22Rv1 (cell line): ENCODE measurements at regions not wholly inside any gene's neighbourhood (a gene's known extent, or its start where the extent isn't known, plus 50 kb on each side); places are given as distances from the start of the nearest gene placed in this dataset.

Experiments used
- ZFX ChIP-seq: fragments of 450-650 bp; IDR thresholded peaks from 2 replicates; pipeline ENCODE4 v1.6.1; 2017; ENCODE audit warnings: antibody characterized with exemption, borderline replicate concordance
- TF ChIP-seq, protein P1 (sequence below): fragments of 450-650 bp; IDR thresholded peaks from 2 replicates; pipeline ENCODE4 v1.5.1; 2017; ENCODE audit warnings: mild to moderate bottlenecking

DNA sequence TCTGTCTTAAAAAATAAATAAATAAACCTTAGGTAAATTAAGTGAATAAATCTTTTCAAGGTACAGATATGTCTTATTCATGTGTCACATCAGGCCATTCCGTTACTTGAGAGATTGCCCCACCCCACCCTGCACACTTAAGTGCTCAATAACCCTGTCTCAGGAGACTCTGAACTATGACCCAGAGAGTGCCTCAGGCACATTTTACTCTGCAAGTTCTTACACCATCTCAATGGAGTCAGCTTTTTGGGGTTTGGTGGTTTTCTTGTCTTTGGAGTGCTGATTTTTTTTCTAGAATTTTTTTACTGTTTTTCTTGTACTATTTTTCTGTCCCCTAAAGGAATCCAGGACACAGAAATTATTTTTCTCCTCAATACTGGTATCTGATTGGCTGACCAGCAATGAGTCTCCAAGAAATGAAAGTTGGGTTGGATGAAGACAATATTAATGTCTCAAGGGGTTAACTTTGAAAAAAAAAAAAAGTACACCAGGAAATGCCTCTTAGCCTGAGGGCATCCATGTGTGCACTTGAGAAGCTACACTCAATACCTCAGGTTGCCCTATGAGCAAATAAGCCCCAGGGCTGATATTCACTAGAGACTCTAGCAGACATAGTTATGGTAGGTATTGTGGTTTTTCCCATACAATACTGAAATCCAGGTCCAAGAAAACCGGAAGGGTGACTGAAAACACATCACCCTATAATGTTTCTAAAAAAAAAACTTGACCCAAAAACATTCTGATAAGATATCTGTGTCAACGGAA lies 114.6 kb upstream of the ZNF91 start:
- TF ChIP-seq, protein P1, sequence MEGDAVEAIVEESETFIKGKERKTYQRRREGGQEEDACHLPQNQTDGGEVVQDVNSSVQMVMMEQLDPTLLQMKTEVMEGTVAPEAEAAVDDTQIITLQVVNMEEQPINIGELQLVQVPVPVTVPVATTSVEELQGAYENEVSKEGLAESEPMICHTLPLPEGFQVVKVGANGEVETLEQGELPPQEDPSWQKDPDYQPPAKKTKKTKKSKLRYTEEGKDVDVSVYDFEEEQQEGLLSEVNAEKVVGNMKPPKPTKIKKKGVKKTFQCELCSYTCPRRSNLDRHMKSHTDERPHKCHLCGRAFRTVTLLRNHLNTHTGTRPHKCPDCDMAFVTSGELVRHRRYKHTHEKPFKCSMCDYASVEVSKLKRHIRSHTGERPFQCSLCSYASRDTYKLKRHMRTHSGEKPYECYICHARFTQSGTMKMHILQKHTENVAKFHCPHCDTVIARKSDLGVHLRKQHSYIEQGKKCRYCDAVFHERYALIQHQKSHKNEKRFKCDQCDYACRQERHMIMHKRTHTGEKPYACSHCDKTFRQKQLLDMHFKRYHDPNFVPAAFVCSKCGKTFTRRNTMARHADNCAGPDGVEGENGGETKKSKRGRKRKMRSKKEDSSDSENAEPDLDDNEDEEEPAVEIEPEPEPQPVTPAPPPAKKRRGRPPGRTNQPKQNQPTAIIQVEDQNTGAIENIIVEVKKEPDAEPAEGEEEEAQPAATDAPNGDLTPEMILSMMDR, result no peak
- no peak for TF ChIP-seq ZFX
